DOHH2 (cell line): ENCODE measurements at regions not wholly inside any gene's neighbourhood (a gene's known extent, or its start where the extent isn't known, plus 50 kb on each side); places are given as distances from the start of the nearest gene placed in this dataset.
"Not testable (repeated sequence)": the region's sequence is repeated elsewhere in the genome, so short reads cannot be mapped to it uniquely, and the experiment has no call there.

Experiments
- H3F3A ChIP-seq: fragments of 200-600 bp; sonication (generic), shearing (Covaris generic); 2 replicates; pipeline ENCODE4 v1.6.0; 2016; ENCODE audit warnings: antibody characterized with exemption, mild to moderate bottlenecking; ENCODE audit not compliant: control insufficient read depth, insufficient read depth
- H3K27ac ChIP-seq: fragments of 200-600 bp; sonication (generic); 2 replicates; pipeline ENCODE4 v1.5.1; 2014; ENCODE audit warnings: low read depth, mild to moderate bottlenecking, low read length, moderate library complexity
- H3K27me3 ChIP-seq: fragments of 200-600 bp; sonication (generic); 2 replicates; pipeline ENCODE4 v1.6.1; 2014; ENCODE audit warnings: mild to moderate bottlenecking, low read length, mixed read lengths; ENCODE audit not compliant: control insufficient read depth
- H3K36me3 ChIP-seq: fragments of 200-600 bp; sonication (generic); 2 replicates; pipeline ENCODE4 v1.6.1; 2014; ENCODE audit warnings: mild to moderate bottlenecking, low read length, moderate library complexity, mixed read lengths; ENCODE audit not compliant: control insufficient read depth
- H3K4me1 ChIP-seq: fragments of 200-600 bp; sonication (generic); 2 replicates; pipeline ENCODE4 v1.6.1; 2014; ENCODE audit warnings: mild to moderate bottlenecking, low read length, mixed read lengths; ENCODE audit not compliant: control insufficient read depth
- H3K4me2 ChIP-seq: fragments of 200-600 bp; sonication (generic); 2 replicates; pipeline ENCODE4 v1.6.0; 2014; ENCODE audit warnings: mild to moderate bottlenecking, low read length, moderate library complexity
- H3K4me3 ChIP-seq: fragments of 200-600 bp; sonication (generic); 2 replicates; pipeline ENCODE4 v1.5.1; 2014; ENCODE audit warnings: mild to moderate bottlenecking, low read length, mixed read lengths
- H3K79me2 ChIP-seq: fragments of 200-600 bp; sonication (generic); 2 replicates; pipeline ENCODE4 v1.6.1; 2014; ENCODE audit warnings: mild to moderate bottlenecking, low read length, mixed read lengths; ENCODE audit not compliant: control insufficient read depth
- H3K9me2 ChIP-seq: fragments of 200-600 bp; sonication (generic); replicated peaks from 2 replicates; pipeline ENCODE4 v1.6.1; 2014; ENCODE audit warnings: mild to moderate bottlenecking, low read length, mixed read lengths; ENCODE audit not compliant: control insufficient read depth
- H3K9me3 ChIP-seq: fragments of 200-600 bp; sonication (generic); 2 replicates; pipeline ENCODE4 v1.6.1; 2014; ENCODE audit warnings: antibody characterized with exemption, low read length, mixed read lengths; ENCODE audit not compliant: control insufficient read depth, insufficient read depth
- H4K20me1 ChIP-seq: fragments of 200-600 bp; sonication (generic); 2 replicates; pipeline ENCODE4 v1.6.0; 2014; ENCODE audit warnings: low read depth, mild to moderate bottlenecking, antibody characterized with exemption, low read length, moderate library complexity; ENCODE audit not compliant: control insufficient read depth, insufficient read depth
- CTCF ChIP-seq: fragments of 200-600 bp; sonication (generic); IDR thresholded peaks from one replicate; pipeline ENCODE4 v1.5.1; 2014; ENCODE audit warnings: antibody characterized with exemption, mild to moderate bottlenecking, low read depth, low read length; ENCODE audit not compliant: poor library complexity, severe bottlenecking
- EZH2phosphoT487 ChIP-seq: fragments of 200-600 bp; sonication (generic); IDR thresholded peaks from 2 replicates; pipeline ENCODE4 v1.6.1; 2017; ENCODE audit warnings: borderline replicate concordance, mild to moderate bottlenecking, antibody characterized with exemption, low read length, moderate library complexity, mixed read lengths

- no peak overlapping the region for H3K4me2 ChIP-seq
- no peak overlapping the region for H3K4me3 ChIP-seq
- H3K36me3 ChIP-seq = no peaks in the 10 kb centered on the region
- H3K9me2 ChIP-seq = no peaks in the 10 kb centered on the region
- H3K4me1 ChIP-seq = no peaks in the 10 kb centered on the region
- no peaks in the 10 kb centered on the region for H3K9me3 ChIP-seq
- no peaks in the 10 kb centered on the region for H3K79me2 ChIP-seq
- no peak overlapping the region for H3K27ac ChIP-seq
- no peaks in the 10 kb centered on the region for H3F3A ChIP-seq
- TF ChIP-seq CTCF = no peak
- no peak for TF ChIP-seq EZH2phosphoT487
- H3K27me3 ChIP-seq = peaks cover 8% of the 10 kb centered on the region
- H4K20me1 ChIP-seq = no peaks in the 10 kb centered on the region
These were observed 91.5 kb upstream of the RREB1 start for GRCh38 chr6:7016226-7016625.

DNA sequence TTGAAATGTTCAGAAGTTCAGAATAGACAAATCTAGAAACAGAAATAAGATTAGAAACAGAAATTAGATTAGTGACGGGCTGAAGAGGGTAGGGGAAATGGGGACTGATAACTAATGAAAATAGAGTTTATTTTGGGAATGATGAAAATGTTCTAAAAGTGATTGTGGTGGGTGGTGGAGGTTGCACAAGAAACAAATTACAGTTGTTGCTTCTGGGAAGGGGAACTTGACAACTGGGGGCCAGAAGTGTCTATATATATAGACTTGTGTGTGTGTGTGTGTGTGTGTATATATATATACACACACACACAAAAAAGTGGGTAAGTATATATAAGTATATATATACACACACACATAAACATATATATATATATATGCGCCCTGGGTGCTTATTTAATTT lies 86.5 kb upstream of the RREB1 start:
- Histone ChIP-seq H3K4me2 (no peak overlapping the region), H3K36me3 (no peaks in the 10 kb centered on the region), H3F3A (no peaks in the 10 kb centered on the region), H3K9me3 (no peaks in the 10 kb centered on the region), H3K4me3 (no peak overlapping the region), H3K9me2 (no peaks in the 10 kb centered on the region), H3K4me1 (no peaks in the 10 kb centered on the region), H4K20me1 (no peaks in the 10 kb centered on the region), H3K27me3 (no peaks in the 10 kb centered on the region), H3K27ac (no peak overlapping the region), H3K79me2 (no peaks in the 10 kb centered on the region)
- TF ChIP-seq CTCF (no peak), EZH2phosphoT487 (no peak)

DNA sequence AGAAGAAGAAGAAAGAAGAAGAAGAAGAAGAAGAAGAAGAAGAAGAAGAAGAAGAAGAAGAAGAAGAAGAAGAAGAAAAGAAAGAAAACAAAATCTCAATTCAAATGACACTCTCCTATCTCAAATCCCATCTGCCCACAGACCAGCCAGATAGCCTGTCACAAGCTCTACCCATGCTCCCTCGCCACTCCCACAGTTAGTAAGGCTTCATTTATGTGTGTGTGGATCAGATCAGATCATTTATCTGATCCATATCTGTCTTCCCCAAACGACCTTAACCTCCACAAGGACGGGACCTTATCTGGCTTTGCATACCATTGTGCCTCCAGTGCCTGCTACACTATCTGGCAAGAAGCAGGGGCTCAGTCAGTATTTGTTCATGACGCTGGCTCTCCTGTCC lies 81.9 kb upstream of the RREB1 start:
- no peak for TF ChIP-seq CTCF
- TF ChIP-seq EZH2phosphoT487 = no peak
- H3F3A ChIP-seq = no peaks in the 10 kb centered on the region
- H3K79me2 ChIP-seq = no peaks in the 10 kb centered on the region
- no peak overlapping the region for H3K27ac ChIP-seq
- H3K9me3 ChIP-seq = no peaks in the 10 kb centered on the region
- H3K36me3 ChIP-seq = no peaks in the 10 kb centered on the region
- no peaks in the 10 kb centered on the region for H4K20me1 ChIP-seq
- no peaks in the 10 kb centered on the region for H3K4me1 ChIP-seq
- H3K27me3 ChIP-seq = no peaks in the 10 kb centered on the region
- H3K9me2 ChIP-seq = no peaks in the 10 kb centered on the region
- H3K4me3 ChIP-seq = no peak overlapping the region
- no peak overlapping the region for H3K4me2 ChIP-seq

GRCh38 chr6:7028963-7029362 lies 78.8 kb upstream of the RREB1 start:
- H4K20me1 ChIP-seq, H3K4me2 ChIP-seq, H3K4me1 ChIP-seq, H3K27ac ChIP-seq, H3K9me2 ChIP-seq, H3K79me2 ChIP-seq, H3F3A ChIP-seq, H3K4me3 ChIP-seq, H3K27me3 ChIP-seq, H3K36me3 ChIP-seq, H3K9me3 ChIP-seq: not testable (repeated sequence)

DNA sequence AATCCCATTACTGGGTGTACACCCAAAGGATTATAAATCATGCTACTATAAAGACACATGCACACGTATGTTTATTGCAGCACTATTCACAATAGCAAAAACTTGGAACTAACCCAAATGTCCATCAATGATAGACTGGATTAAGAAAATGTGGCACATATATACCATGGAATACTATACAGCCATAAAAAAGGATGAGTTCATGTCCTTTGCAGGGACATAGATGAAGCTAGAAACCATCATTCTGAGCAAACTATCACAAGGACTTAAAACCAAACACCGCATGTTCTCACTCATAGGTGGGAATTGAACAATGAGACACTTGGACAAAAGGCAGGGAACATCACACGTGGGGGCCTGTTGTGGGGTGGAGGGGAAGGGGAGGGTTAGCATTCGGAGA lies 76.8 kb upstream of the RREB1 start:
- not testable (repeated sequence) for H4K20me1 ChIP-seq, H3K9me2 ChIP-seq, H3K27me3 ChIP-seq, H3F3A ChIP-seq, H3K79me2 ChIP-seq, H3K4me1 ChIP-seq, H3K27ac ChIP-seq, H3K36me3 ChIP-seq, H3K9me3 ChIP-seq, H3K4me3 ChIP-seq, H3K4me2 ChIP-seq
